ENCODE measurements at regions not wholly inside any gene's neighbourhood (a gene's known extent, or its start where the extent isn't known, plus 50 kb on each side); places are given as distances from the start of the nearest gene placed in this dataset.

GRCh38 chr18:73940721-73941120 lies 206.9 kb downstream of the FBXO15 start:
- ATAC-seq: no peak
- intact Hi-C loops (cut with DNase I): no loop called here
- no peak for TF ChIP-seq CTCF (IDR thresholded peaks at IDR 0.05)
- no peaks in the 10 kb centered on the region for H3K9me3 ChIP-seq
- H3K4me1 ChIP-seq: no peaks in the 10 kb centered on the region
- no peaks in the 10 kb centered on the region for H3K27me3 ChIP-seq (ENCODE audit: low read depth)
- H3K36me3 ChIP-seq: no peaks in the 10 kb centered on the region
- DNase-seq: no peak
- no peak overlapping the region for H3K4me3 ChIP-seq
- H3K27ac ChIP-seq: no peak overlapping the region

GRCh38 chr18:73939391-73939790 lies 208.2 kb downstream of the FBXO15 start:
- Histone ChIP-seq H3K27ac (no peak overlapping the region), H3K9me3 (no peaks in the 10 kb centered on the region), H3K36me3 (no peaks in the 10 kb centered on the region), H3K27me3 (ENCODE audit: low read depth) (no peaks in the 10 kb centered on the region), H3K4me1 (no peaks in the 10 kb centered on the region), H3K4me3 (no peak overlapping the region)
- no peak for TF ChIP-seq CTCF (IDR thresholded peaks at IDR 0.05)
- intact Hi-C loops (cut with DNase I): no loop called here
- ATAC-seq (no peak), DNase-seq (no peak)

GRCh38 chr18:73933685-73934084 lies 213.9 kb downstream of the FBXO15 start:
- no peak for ATAC-seq
- DNase-seq: no peak
- no peaks in the 10 kb centered on the region for H3K36me3 ChIP-seq
- H3K27ac ChIP-seq: no peak overlapping the region
- H3K27me3 ChIP-seq (ENCODE audit: low read depth): no peaks in the 10 kb centered on the region
- no peak for TF ChIP-seq CTCF (IDR thresholded peaks at IDR 0.05)
- intact Hi-C loops (cut with DNase I): no loop called here
- no peak overlapping the region for H3K4me3 ChIP-seq
- H3K9me3 ChIP-seq: no peaks in the 10 kb centered on the region
- no peaks in the 10 kb centered on the region for H3K4me1 ChIP-seq

- no peaks in the 10 kb centered on the region for H3K36me3 ChIP-seq
- DNase-seq (no peak), ATAC-seq (no peak)
- no peaks in the 10 kb centered on the region for H3K27me3 ChIP-seq (ENCODE audit: low read depth)
- no peak overlapping the region for H3K4me3 ChIP-seq
- H3K27ac ChIP-seq: no peak overlapping the region
- no peaks in the 10 kb centered on the region for H3K9me3 ChIP-seq
- intact Hi-C loops (cut with DNase I): no loop called here
- H3K4me1 ChIP-seq: no peaks in the 10 kb centered on the region
- TF ChIP-seq CTCF (IDR thresholded peaks at IDR 0.05): no peak
Observed at GRCh38 chr18:73932976-73933375, 214.7 kb downstream of the FBXO15 start.

- Histone ChIP-seq H3K27me3 (ENCODE audit: low read depth) (no peaks in the 10 kb centered on the region), H3K4me1 (no peaks in the 10 kb centered on the region), H3K4me3 (no peak overlapping the region), H3K36me3 (no peaks in the 10 kb centered on the region), H3K9me3 (no peaks in the 10 kb centered on the region), H3K27ac (no peak overlapping the region)
- no peak for TF ChIP-seq CTCF (IDR thresholded peaks at IDR 0.05)
- DNase-seq (no peak), ATAC-seq (no peak)
- intact Hi-C loops (cut with DNase I): no loop called here
Observed at GRCh38 chr18:73927496-73927895, 220.1 kb downstream of the FBXO15 start.

- DNase-seq (no peak), ATAC-seq (no peak)
- intact Hi-C loops (cut with DNase I): no loop called here
- H3K27ac ChIP-seq: no peak overlapping the region
- H3K4me3 ChIP-seq: no peak overlapping the region
- no peaks in the 10 kb centered on the region for H3K9me3 ChIP-seq
- H3K36me3 ChIP-seq: no peaks in the 10 kb centered on the region
- no peaks in the 10 kb centered on the region for H3K27me3 ChIP-seq (ENCODE audit: low read depth)
- no peaks in the 10 kb centered on the region for H3K4me1 ChIP-seq
- no peak for TF ChIP-seq CTCF (IDR thresholded peaks at IDR 0.05)
Observed at GRCh38 chr18:73924836-73925235, 222.8 kb downstream of the FBXO15 start.
